DND-41 (cell line): ENCODE measurements at regions not wholly inside any gene's neighbourhood (a gene's known extent, or its start where the extent isn't known, plus 50 kb on each side); places are given as distances from the start of the nearest gene placed in this dataset.

Source experiments
- CTCF ChIP-seq: IDR thresholded peaks from 2 replicates; pipeline ENCODE4 v1.5.1; 2012; ENCODE audit warnings: borderline replicate concordance, low read length, moderate library complexity, mild to moderate bottlenecking; ENCODE audit not compliant: poor library complexity, severe bottlenecking; ENCODE audit errors: extremely low read depth
- EZH2 ChIP-seq: IDR thresholded peaks from 3 replicates; pipeline ENCODE4 v1.6.1; 2012; ENCODE audit warnings: borderline replicate concordance, low read depth, mild to moderate bottlenecking, moderate library complexity, low read length, inconsistent platforms; ENCODE audit not compliant: severe bottlenecking

DNA sequence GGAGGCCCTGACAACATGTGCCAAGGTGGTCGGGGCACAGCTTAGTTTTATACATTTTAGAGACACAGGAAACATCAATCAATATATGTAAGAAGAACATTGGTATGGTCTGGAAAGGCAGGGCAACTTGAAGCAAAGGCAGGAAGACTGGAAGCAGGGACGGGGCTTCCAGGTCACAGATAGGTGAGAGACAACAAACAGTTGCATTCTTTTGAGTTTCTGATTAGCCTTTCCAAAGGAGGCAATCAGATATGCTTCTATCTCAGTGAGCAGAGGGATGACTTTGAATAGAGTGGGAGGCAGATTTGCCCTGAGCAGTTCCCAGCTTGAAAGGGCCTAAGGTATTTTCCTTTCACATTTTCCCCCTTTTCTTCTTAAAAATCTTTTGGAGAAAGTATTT, 311.0 kb upstream of the RGS17 start:
- TF ChIP-seq EZH2 (no peak), CTCF (no peak)
